ENCODE measurements at regions not wholly inside any gene's neighbourhood (a gene's known extent, or its start where the extent isn't known, plus 50 kb on each side); places are given as distances from the start of the nearest gene placed in this dataset.

- TF ChIP-seq EGR1 (IDR thresholded peaks at IDR 0.05; ENCODE audit: borderline replicate concordance in 1 of 2, low read depth in 2 of 2, low read length in 2 of 2) (no peak), RBBP5 (conservative IDR thresholded peaks at IDR 0.05) (no peak), ASH2L (IDR thresholded peaks at IDR 0.05; ENCODE audit: borderline replicate concordance, low read depth) (no peak), CTCF (IDR thresholded peaks at IDR 0.05 in 2 of 3, conservative IDR thresholded peaks at IDR 0.05 in 1 of 3; ENCODE audit: control insufficient read depth in 2 of 3, extremely low read depth in 1 of 3, insufficient read depth in 1 of 3, low read depth in 3 of 3, low read length in 3 of 3) (no peak), POLR2AphosphoS5 (IDR thresholded peaks at IDR 0.05; ENCODE audit: low read length) (no peak), USF2 (IDR thresholded peaks at IDR 0.05; ENCODE audit: borderline replicate concordance, low read depth, low read length) (no peak), SMC3 (IDR thresholded peaks at IDR 0.05; ENCODE audit: borderline replicate concordance, low read length) (no peak), ZSCAN29 (IDR thresholded peaks at IDR 0.05) (no peak), EP300 (IDR thresholded peaks at IDR 0.05; ENCODE audit: borderline replicate concordance in 1 of 2, control insufficient read depth in 1 of 2, low read depth in 2 of 2, low read length in 2 of 2) (no peak), TAF1 (IDR thresholded peaks at IDR 0.05; ENCODE audit: borderline replicate concordance, low read depth, low read length) (no peak), FOS (IDR thresholded peaks at IDR 0.05; ENCODE audit: borderline replicate concordance, extremely low read depth, insufficient read length) (no peak), USF1 (IDR thresholded peaks at IDR 0.05; ENCODE audit: borderline replicate concordance, extremely low read length, insufficient read depth, low read depth, low read length) (no peak), CEBPB (IDR thresholded peaks at IDR 0.05; ENCODE audit: borderline replicate concordance in 1 of 2, low read depth in 2 of 2, low read length in 2 of 2) (no peak)
Observed at GRCh38 chr2:189344043-189344442, 97.2 kb upstream of the WDR75 start.

All from GM12878 (cell line).